HG03439 (cell line): ENCODE measurements at regions not wholly inside any gene's neighbourhood (a gene's known extent, or its start where the extent isn't known, plus 50 kb on each side); places are given as distances from the start of the nearest gene placed in this dataset.

Source experiments
- ATAC-seq: cut with Tn5 transposase; IDR thresholded peaks from one replicate; pipeline ENCODE4 v1.9.1; 2021; ENCODE audit warnings: mild to moderate bottlenecking, moderate library complexity; ENCODE audit not compliant: unreplicated experiment

DNA sequence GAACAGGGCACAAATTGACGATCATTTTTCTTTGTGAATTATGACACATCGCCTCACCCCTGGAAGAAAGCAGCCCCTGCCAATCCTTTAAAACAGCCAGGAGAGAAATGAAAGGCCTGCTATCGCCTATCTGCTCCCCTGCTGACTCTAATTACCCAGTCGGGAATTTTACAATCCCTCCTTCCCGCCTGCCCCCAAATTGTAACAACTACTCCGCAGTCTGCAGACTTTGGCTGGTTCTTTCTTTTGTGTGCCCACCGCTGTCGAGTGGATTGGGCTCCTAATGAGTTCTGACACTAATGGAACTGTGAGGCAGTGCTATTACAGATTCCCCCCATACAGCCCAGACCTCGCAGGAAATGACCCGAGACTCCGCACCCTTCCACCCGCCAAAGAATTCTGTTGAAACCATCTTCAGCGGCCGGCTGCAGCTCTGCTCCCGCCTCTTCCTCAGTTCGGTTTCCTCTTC lies 281.2 kb upstream of the PARD3B start:
- ATAC-seq: no peak

DNA sequence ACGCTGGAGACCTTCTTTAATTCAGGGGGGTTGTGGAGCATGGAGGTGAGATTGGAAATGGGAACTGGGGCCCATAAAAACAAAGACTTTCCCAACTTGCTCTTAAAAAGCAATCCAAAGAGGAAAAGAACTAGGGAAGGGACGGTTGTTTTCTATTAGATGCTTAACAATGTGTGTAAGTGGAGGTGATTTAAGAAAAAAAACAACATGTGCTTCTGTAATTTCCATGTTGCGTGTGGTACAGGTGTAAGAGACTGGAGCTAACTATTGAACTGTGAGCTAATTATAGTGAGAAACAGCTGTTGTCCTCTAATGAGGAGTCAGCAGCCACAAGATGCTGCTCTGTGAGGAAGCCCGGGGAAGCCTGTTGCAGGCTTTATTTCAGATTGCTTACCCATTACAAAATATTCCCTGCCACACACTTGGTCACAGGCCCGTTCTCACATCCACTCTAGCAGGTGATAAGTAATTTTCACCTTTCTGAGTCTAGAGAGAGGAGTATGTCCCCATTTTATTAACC lies 280.6 kb upstream of the PARD3B start:
- no peak for ATAC-seq

DNA sequence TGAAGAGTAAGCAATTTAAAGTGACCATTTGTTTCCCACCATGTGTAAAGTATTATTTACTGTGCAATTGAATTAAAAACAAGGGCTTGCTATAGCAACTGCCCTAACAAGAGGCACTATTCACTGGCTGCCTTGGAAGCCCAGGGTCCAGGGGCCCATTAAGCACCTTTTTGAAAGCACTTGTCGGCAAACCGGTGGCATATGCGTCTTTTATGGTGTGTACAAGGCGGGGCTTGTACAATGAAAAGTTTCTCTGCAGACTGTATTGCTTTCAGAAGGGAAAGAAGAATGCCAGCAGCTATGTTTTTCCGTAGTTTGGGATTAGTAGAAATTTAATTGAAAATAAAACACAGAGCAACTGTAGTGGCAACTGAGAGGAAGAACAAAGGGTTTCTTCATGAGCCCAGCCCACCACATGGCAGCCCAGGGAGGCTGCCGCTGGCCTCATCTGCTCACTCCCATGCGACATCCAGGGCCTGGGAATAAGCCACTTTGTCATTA lies 279.5 kb upstream of the PARD3B start:
- ATAC-seq: no peak

DNA sequence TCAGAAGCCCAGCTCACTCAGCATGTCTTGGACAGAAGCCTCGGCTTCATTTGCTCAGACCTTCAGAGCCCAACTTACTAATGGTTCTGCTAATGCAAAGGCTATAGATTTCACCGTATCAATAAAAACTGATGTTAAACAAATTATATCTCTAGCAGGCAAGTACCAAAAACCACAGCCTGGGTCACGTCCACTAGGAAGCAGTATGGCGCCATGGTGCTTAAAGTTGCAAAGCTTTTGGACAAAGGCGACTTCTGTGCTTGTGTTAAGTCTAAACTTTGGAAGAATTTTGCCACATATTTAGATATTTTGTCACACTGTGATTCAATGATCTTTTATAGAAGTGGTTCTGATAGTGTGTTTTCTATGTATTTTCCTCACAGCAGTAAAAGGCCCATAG lies 276.8 kb upstream of the PARD3B start:
- no peak for ATAC-seq

DNA sequence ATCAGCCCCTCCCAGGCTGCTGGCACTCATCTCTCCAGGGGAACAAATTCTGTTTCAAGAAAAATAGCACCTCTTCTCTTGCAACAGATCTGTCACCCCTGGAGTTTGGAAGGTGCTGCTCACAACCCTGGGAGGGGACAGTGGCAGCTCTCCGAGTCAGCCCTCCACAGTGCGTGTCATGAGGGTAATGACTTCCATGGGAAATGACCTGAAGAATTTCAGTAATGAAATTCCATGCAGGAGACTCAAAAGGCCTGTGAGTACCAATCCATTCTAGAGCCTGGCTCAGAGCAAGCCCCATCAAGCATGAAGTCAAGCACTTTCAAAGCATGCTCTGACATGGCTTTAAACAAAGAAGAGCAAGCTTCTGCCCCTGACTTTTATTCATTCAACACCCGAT lies 276.3 kb upstream of the PARD3B start:
- no peak for ATAC-seq

DNA sequence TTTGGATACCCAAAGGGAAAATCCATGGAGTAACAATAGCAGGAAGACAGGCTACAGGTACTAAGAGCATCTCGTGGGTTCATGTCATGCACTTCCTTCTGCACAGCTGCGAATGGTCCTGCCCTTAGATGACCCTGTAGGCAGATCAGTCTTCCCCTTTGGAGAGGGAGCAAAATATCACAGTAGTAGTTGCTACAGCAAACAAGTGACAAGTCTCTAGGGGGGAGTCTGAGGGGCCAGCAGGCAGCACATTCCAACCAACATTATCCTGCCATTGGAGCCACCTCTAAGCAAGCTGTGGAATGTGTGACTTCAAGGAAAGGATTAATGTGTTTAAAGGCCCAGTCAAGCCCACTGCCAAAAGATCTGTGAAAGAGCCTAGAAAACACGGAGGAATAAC lies 273.2 kb upstream of the PARD3B start:
- no peak for ATAC-seq

DNA sequence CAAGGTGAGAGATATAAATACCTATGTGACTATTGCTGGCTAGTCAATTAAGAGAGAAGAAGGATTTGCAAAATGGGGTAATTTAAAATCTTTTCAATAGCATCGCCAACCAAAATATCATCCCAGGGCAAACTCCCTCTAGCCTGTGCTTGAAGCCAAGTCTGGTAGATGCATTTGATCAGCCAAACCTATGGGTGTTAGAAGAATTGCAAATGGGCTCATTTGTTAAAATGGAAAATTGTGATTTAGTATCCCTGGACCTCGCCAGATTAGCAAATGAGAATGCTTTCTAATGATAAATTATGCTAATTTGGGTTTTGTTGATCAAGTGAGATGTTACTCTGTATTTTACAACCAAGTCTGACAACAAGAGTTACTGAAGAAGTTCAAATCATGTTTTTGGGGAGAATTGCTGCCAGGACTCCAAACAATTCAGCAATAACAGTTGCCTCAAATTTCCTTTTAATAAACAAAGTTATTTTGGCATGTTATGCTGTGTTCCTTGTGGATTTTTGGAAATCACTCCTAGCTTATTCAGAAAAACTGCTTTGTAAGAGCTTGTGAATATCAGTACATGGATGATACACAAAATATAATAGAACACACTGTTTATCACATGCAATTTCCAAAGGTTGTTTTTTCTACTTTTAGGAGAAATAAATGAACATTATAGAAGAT lies 272.5 kb upstream of the PARD3B start:
- no peak for ATAC-seq

DNA sequence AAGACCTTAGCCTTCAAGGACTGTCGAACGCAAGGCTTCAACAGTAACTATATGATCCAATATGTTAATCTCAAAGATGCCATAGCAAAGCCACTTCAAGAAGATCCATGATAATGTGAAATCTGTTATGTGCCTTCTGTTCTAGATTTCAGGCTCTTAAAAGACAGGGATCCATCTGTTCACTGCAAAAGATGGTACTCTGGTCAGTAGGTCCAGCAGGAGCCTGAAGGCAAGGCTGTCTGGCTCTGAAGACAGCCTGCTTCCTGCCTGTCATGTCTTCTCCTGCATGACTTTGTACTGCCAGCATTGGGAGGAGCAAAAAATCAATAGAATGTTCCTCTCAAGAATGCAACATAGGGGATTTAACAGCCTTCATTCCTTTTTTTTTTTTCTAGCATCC lies 270.8 kb upstream of the PARD3B start:
- no peak for ATAC-seq

DNA sequence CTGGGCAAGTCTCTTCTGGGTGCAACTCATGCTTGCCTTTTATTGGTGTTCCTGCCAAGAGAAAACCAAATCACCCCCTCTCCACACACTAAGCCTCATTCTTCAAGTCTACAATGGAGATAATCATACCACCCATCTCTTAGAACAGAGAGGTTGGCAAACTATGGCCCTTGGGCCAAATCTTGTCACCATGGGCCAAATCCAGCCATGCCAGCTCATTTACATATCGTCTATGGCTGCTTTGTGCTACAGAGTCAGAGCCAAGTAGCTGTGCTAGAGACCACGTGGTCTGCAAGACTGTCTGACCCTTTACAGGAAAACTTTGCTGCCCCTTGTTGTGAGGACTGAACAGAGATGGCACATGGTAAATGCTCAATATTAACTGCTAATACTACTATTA lies 270.3 kb upstream of the PARD3B start:
- ATAC-seq: no peak

DNA sequence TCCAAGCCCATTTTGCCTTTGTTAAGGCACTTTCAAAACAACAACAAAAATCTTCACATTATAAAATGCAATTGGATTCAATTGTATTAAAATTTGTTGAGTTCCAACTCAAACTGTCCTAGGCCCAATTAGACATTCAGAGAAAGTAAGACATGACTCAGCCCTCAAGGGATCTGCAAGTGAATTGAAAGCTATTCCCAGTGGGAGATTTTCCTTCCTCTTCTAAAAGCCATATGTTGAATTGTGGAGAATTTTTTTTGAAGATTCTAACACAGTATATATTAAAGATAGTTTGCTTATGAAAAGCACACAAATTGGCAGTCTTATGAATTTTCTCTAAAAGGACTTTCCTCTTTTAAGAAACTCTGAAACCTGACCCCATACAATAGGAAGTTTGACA lies 268.0 kb upstream of the PARD3B start:
- no peak for ATAC-seq

DNA sequence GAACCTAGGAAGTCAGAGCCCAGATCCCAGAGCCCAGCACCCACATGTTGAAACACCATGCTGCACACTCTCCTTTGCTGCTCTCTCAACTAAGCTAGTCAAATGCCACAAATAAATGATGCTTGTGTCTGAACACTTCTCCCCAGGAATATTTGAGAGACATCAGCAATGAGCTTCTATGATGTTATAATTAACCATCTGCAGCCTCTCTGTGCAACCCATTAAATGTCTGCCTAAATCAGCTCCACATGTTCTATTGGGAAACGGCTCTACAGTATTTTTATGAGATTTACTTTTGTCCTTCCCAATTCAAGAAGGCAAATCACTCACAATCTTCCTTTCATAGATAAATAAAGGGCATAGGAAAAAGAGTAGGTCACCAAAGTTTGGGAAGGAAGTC lies 266.8 kb upstream of the PARD3B start:
- ATAC-seq: no peak

DNA sequence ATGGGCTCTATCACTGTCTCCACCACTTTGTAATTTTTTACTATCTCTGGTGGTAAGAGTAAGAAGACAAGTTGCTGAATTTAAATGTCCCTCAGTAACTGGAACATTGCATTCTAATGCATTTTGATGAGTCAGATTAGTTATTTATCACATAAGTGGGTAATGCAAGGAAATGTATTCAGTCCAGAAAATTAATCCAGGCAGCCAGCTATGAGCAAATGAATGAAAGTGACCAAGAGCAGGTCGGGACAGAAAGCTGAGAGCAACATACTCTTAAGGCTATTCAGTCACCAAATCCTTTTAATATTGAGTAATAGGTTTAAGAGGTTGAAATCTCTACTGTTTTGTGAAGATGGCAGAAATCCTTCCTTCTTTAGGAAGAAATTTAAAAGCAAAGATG lies 265.5 kb upstream of the PARD3B start:
- no peak for ATAC-seq

DNA sequence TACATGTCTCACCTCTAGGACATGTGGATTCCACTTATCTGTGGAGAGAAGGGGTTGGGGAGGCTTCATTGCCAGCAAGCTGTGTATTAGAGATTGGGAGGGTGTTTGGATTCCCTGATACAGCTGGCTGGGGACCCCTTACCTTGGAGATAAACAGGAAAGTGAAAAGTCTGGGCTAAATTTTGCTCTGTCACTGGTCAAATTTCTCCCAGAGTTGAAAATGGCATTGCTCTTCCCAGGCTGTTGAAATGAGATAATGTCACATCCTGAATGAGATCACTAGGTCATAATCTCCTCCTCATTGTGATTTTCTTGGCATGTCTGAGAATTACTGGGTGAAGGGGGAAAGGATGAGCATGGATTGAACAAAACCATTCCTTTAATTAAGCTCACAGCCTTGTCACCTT lies 265.0 kb upstream of the PARD3B start:
- ATAC-seq: no peak

DNA sequence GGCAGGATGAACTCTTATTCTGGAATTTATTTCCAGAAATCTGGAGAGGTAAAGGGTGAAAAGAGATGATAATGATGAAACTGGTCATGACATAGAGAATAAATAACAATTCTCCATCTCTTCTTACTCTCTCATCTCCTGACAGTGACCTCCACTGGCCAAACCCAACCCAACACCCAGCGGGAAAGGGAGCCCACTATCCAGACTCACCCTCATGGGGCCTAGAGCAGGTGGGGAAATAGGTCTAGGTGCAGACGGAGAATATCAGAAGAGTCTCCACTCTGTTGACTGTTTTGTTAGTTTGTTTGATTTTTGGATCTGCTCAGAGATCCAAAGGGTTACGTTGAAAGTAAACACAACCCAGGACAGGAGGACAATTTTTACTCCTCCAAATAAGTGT lies 263.2 kb upstream of the PARD3B start:
- no peak for ATAC-seq

DNA sequence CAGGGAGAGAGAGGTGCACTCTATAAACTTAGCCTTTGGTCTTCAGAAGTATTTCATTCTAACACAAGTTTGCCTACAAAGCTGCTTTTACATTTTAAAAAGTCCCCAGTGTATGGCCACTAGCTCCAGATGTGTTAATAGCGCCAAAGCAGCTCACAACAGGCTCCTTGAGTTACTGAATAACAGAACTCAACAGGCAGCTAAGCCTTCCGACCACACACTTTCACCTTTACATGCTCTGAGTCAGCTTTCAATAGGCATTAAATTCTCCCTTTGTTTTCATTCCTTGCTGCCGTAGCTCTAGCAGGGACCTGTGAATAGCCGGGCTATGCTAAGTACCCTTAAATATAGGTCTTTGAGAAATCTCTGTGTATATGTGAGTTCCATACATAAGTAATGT lies 262.8 kb upstream of the PARD3B start:
- no peak for ATAC-seq

DNA sequence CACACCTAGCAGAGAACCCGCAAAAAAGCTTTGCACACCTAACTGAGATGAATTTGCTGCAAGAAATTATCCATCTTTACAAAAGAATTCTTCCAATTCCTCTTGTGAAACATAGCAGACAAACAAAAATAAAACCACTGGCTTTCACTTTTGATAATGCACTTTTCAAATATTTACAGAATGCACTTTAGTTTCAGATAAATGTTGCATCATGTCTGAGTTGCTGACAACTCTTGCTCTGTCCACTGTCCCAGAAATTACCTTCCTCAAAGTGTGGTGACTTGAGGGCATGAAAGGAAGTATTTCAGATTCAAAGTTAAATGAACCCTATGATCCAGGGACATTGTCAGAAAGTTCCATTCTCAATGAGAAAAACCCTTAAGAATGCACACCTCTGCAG lies 256.2 kb upstream of the PARD3B start:
- no peak for ATAC-seq

DNA sequence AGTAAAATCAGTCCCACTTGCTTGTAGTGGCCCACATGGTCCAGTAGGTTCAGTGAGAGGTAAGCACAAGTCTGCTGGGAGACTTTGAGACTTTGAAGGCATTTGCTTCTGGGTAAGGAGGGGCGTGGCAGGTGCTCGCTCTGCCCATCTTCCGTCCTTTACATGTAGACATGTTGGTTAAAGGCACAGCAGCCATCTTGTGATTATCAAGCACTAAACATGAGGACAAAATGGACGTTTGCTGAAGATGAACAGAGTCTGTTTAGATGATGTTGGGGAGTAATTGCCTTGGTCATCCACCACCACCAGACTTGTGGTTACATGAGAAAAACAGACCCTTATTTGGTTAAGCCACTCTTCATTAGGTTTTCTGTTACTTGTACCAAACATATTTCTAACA lies 252.8 kb upstream of the PARD3B start:
- ATAC-seq: no peak

DNA sequence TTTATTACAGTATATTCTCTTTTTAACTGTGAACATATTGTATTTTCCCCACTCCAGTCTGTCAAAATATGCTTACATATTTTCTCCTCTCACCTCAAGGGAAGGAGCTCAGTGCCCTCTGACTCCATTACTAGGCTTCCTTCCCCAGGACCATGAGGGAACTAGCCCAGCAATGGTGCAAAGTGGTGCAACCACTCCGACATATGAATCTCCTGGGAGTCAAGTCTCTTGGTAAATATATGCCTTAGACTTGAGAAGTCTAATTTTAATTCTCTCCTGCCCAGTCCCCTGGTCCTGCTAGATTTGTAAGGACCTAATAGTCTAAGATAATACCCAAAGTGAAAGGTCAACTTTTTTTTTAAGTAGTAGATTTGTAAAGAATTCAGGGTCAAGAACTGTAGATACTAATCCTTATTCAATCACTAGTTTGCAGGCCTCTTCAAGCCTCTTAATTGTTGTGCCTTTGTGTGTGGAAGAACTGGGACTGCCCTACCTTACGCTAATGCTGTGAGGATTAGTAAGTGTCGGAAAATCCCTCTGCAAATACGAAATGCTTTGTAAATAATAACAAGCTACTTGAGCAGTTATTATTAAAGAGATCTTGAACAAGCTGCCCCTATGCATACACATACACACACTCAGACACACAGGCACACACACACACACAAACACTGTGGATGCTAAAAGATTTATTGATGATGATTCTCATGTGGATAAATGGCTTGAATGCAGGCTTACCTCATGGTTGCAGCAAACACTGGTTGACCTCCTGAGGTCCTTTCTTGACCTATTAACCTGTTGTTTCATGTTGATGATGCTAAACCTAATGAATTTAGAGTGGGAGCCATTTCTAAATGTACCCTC lies 251.2 kb upstream of the PARD3B start:
- no peak for ATAC-seq

DNA sequence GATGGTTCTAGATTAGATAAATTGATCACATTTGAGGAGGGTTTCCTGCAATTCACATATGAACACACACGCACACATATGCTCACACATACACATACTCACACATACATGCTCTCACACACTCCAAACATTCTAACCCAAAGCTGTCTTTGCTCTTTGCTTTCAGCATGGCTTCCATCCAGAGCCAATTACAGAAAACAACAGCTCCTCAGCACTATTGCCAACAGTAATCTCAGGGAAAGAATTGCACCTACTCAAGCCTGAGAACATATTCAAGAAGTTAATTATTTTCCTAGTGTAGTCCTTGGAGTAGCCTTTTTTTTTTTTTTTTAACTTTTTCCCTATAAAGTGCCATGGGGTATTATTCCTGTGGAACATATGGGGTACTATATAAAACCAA lies 246.9 kb upstream of the PARD3B start:
- no peak for ATAC-seq

DNA sequence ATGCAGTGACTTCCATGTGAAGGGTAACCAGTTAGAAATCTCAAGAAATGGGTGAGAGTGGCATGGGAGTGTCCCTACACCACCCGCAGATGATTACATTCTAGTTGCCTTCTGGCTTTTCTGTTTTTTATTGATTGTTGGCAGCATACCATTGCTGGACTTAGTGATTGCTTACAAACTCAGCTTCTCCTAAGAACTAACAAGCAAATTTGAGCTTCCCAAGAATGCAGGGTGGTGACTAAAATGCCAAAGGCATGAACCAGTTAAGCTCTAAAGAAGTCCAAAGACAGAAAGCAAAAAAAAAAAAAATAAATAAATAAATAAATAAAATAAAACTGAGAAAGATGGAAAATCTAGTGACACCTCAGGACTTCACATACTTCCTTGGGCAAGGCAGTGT lies 245.5 kb upstream of the PARD3B start:
- no peak for ATAC-seq

DNA sequence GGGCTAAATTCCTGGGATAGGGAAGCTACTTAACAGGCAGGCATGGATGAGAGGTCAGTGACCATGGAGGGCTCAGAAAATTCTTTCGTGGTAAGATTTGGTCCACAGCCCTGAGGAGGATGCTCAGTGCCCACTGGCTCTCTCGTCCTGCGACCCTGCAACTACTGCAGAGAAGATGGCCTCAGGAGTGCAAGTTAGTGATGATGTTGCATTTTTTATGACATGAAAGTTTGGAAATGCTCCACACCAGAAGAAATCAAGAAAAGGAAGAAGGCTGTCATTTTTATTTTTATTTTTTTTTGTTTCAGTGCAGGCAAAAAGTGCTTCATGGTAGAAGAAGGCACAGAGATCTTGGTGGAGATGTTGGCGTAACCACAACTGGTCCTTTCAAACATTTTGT lies 238.6 kb upstream of the PARD3B start:
- ATAC-seq: no peak

DNA sequence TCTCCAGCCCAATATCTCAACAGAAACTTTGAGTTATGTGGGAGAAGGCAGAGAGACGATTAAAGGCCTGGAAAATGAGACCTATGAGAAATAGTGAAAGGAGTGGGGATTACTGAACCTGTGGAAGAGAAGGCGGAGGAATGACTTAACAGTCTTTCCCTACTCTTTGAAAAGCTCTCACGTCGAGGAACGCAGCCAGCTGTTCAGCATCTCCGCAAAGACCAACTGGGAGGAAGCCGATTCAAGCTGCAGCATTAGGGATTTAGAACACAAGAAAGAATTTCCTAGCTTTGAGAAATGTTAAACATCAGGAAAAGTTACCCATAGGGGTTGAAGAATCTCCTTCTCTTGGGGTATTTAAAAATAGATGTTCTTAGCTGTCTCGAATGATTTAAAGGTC lies 233.2 kb upstream of the PARD3B start:
- no peak for ATAC-seq
